KMS-11 (cell line): ENCODE measurements at regions not wholly inside any gene's neighbourhood (a gene's known extent, or its start where the extent isn't known, plus 50 kb on each side); places are given as distances from the start of the nearest gene placed in this dataset.

ENCODE experiments used
- H2AFZ ChIP-seq: fragments of 200-600 bp; sonication (generic); 2 replicates; pipeline ENCODE4 v1.6.1; 2016; ENCODE audit warnings: antibody characterized with exemption, mixed run types, low read depth
- H3K27ac ChIP-seq: fragments of 200-600 bp; sonication (generic); 2 replicates; pipeline ENCODE4 v1.6.1; 2016; ENCODE audit warnings: mild to moderate bottlenecking, mixed run types
- H3K27me3 ChIP-seq: fragments of 200-600 bp; sonication (generic); 2 replicates; pipeline ENCODE4 v1.6.1; 2017; ENCODE audit warnings: mild to moderate bottlenecking, low read depth, mixed run types, moderate library complexity; ENCODE audit not compliant: insufficient read depth
- H3K36me3 ChIP-seq: fragments of 200-600 bp; sonication (generic); 2 replicates; pipeline ENCODE4 v1.6.1; 2017; ENCODE audit warnings: mild to moderate bottlenecking, mixed run types; ENCODE audit not compliant: insufficient read depth
- H3K4me1 ChIP-seq: fragments of 200-600 bp; sonication (generic); 2 replicates; pipeline ENCODE4 v1.6.1; 2016; ENCODE audit warnings: mild to moderate bottlenecking, low read depth, mixed run types; ENCODE audit not compliant: poor library complexity, severe bottlenecking
- H3K4me2 ChIP-seq: fragments of 200-600 bp; sonication (generic); 2 replicates; pipeline ENCODE4 v1.7.0; 2016; ENCODE audit warnings: mild to moderate bottlenecking, mixed run types
- H3K4me3 ChIP-seq: fragments of 200-600 bp; sonication (generic); IDR thresholded peaks from 2 replicates; pipeline ENCODE4 v1.6.1; 2017; ENCODE audit warnings: low read depth, low read length, mixed read lengths; ENCODE audit not compliant: insufficient read depth
- H3K79me2 ChIP-seq: fragments of 200-600 bp; sonication (generic); 2 replicates; pipeline ENCODE4 v1.6.1; 2016; ENCODE audit warnings: low read depth, mixed run types; ENCODE audit not compliant: insufficient read depth
- H3K9ac ChIP-seq: fragments of 200-600 bp; sonication (generic); 2 replicates; pipeline ENCODE4 v1.6.1; 2016; ENCODE audit warnings: mild to moderate bottlenecking, mixed run types
- H4K20me1 ChIP-seq: fragments of 200-600 bp; sonication (generic); 2 replicates; pipeline ENCODE4 v1.6.1; 2016; ENCODE audit warnings: mild to moderate bottlenecking, mixed run types; ENCODE audit not compliant: insufficient read depth
- CTCF ChIP-seq: fragments of 200-600 bp; sonication (generic); conservative IDR thresholded peaks from 2 replicates; pipeline ENCODE4 v1.6.1; 2017; ENCODE audit warnings: low read depth, mild to moderate bottlenecking, antibody characterized with exemption, low read length, moderate library complexity, mixed read lengths

- Histone ChIP-seq H3K27ac (no peak overlapping the region), H3K4me3 (no peak overlapping the region), H3K36me3 (no peaks in the 10 kb centered on the region), H4K20me1 (no peaks in the 10 kb centered on the region), H2AFZ (no peak overlapping the region), H3K79me2 (no peaks in the 10 kb centered on the region), H3K4me2 (no peak overlapping the region), H3K4me1 (no peaks in the 10 kb centered on the region), H3K27me3 (no peaks in the 10 kb centered on the region), H3K9ac (no peak overlapping the region)
- TF ChIP-seq CTCF, result no peak
Measured at GRCh38 chr11:97937501-97937900, 1083.2 kb upstream of the CNTN5 start.

GRCh38 chr11:97938789-97939188, 1082.0 kb upstream of the CNTN5 start:
- H4K20me1 ChIP-seq, result no peaks in the 10 kb centered on the region
- no peaks in the 10 kb centered on the region for H3K27me3 ChIP-seq
- H3K4me2 ChIP-seq, result no peak overlapping the region
- no peak for TF ChIP-seq CTCF
- H3K36me3 ChIP-seq, result no peaks in the 10 kb centered on the region
- no peak overlapping the region for H3K9ac ChIP-seq
- no peaks in the 10 kb centered on the region for H3K4me1 ChIP-seq
- no peak overlapping the region for H2AFZ ChIP-seq
- no peak overlapping the region for H3K27ac ChIP-seq
- no peaks in the 10 kb centered on the region for H3K79me2 ChIP-seq
- no peak overlapping the region for H3K4me3 ChIP-seq

- H3K4me3 ChIP-seq, result no peak overlapping the region
- no peaks in the 10 kb centered on the region for H3K79me2 ChIP-seq
- no peak overlapping the region for H3K9ac ChIP-seq
- H3K27me3 ChIP-seq, result no peaks in the 10 kb centered on the region
- H2AFZ ChIP-seq, result no peak overlapping the region
- H3K4me2 ChIP-seq, result no peak overlapping the region
- no peaks in the 10 kb centered on the region for H4K20me1 ChIP-seq
- TF ChIP-seq CTCF, result no peak
- no peaks in the 10 kb centered on the region for H3K36me3 ChIP-seq
- no peaks in the 10 kb centered on the region for H3K4me1 ChIP-seq
- no peak overlapping the region for H3K27ac ChIP-seq
Measured at GRCh38 chr11:97943493-97943892, 1077.3 kb upstream of the CNTN5 start.

- H3K36me3 ChIP-seq, result no peaks in the 10 kb centered on the region
- H3K4me1 ChIP-seq, result no peaks in the 10 kb centered on the region
- H3K9ac ChIP-seq, result no peak overlapping the region
- no peak overlapping the region for H3K27ac ChIP-seq
- H3K79me2 ChIP-seq, result no peaks in the 10 kb centered on the region
- no peak overlapping the region for H2AFZ ChIP-seq
- no peak overlapping the region for H3K4me3 ChIP-seq
- no peaks in the 10 kb centered on the region for H3K27me3 ChIP-seq
- H3K4me2 ChIP-seq, result no peak overlapping the region
- H4K20me1 ChIP-seq, result no peaks in the 10 kb centered on the region
- no peak for TF ChIP-seq CTCF
Measured at GRCh38 chr11:97948793-97949192, 1072.0 kb upstream of the CNTN5 start.

- Histone ChIP-seq H3K4me2 (no peak overlapping the region), H3K4me3 (no peak overlapping the region), H3K36me3 (no peaks in the 10 kb centered on the region), H3K4me1 (no peaks in the 10 kb centered on the region), H3K27me3 (no peaks in the 10 kb centered on the region), H4K20me1 (no peaks in the 10 kb centered on the region), H3K79me2 (no peaks in the 10 kb centered on the region), H2AFZ (no peak overlapping the region), H3K27ac (no peak overlapping the region), H3K9ac (no peak overlapping the region)
- TF ChIP-seq CTCF, result no peak
Measured at GRCh38 chr11:97955595-97955994, 1065.2 kb upstream of the CNTN5 start.
